ENCODE measurements at regions not wholly inside any gene's neighbourhood (a gene's known extent, or its start where the extent isn't known, plus 50 kb on each side); places are given as distances from the start of the nearest gene placed in this dataset.

DNA sequence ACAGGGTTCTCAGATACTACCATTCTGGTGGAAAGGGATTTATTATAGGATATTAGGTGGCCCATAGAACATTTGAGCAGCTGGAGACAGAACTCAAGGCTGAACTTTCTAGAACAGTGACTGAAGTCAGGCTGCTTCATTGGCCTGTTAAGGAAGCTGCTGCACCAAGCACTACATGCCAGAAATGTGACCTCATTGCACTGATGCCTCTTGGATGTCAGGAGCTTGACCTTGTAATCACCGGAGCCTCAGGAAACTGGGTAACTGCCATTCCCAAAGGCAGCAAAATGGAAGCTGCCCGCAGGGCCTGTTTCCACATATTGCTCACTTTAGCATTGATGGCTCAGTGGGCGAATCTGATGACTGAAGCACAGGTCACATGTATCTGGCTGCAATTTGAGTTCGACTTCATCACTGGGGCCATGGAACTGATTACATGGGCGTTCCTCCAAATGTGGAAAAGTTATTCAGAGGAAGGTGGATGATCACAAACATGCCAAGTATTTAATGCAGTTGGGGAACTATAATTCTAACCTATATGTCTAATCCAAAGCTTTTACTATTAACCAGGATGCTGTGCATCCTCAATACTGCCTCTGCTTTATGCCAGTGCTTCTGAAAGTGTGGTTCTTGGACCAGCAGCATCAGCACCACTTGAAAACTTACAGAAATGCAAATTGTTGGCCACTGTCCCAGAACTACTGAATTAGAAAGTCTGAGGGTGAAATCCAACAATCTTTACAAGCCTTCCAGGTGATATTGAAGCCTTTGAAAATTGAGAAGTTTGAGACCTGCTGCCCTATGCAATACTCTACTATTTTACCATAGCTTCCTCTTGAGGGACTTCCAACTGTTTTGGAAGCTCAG is 337.2 kb upstream of the NAV3 start:
- no peak overlapping the region for H3K4ac ChIP-seq (ENCODE audit: low read depth, low read length)
- H2AK9ac ChIP-seq (replicated peaks; ENCODE audit: low read depth, low read length, poor library complexity), result no peak overlapping the region
- H4K8ac ChIP-seq (ENCODE audit: low read depth in 2 of 2, low read length in 2 of 2), result no peak overlapping the region
- ChIA-PET CTCF (no interaction called here), POLR2A (ENCODE audit: unreplicated experiment) (no interaction called here)
- H3K27ac ChIP-seq (ENCODE audit: insufficient read depth, low read length), result no peak overlapping the region
- H4K5ac ChIP-seq (ENCODE audit: low read depth, low read length), result no peak overlapping the region
- H2AK5ac ChIP-seq (ENCODE audit: low read depth, low read length), result no peak overlapping the region
- H4K91ac ChIP-seq (ENCODE audit: insufficient read depth, low read depth, low read length), result no peak overlapping the region
- no peak overlapping the region for H3K4me3 ChIP-seq (ENCODE audit: insufficient read depth, low read depth, low read length)
- H3K4me2 ChIP-seq (ENCODE audit: low read depth, low read length), result no peak overlapping the region
- no peak overlapping the region for H3K9ac ChIP-seq (ENCODE audit: low read depth, low read length)
- H3K14ac ChIP-seq (replicated peaks; ENCODE audit: low read depth, low read length), result no peak overlapping the region
- no peaks in the 10 kb centered on the region for H3K9me3 ChIP-seq (ENCODE audit: control insufficient read depth, insufficient read depth, low read length)
- no peak overlapping the region for H2BK20ac ChIP-seq (ENCODE audit: low read depth, low read length)
- no peaks in the 10 kb centered on the region for H3K4me1 ChIP-seq (ENCODE audit: control insufficient read depth, insufficient read depth, low read length)
- H3K56ac ChIP-seq (ENCODE audit: extremely low read depth, insufficient read depth, low read length), result no peak overlapping the region
- BruUV-seq (replicated peaks), result no TSS peak
- H2BK5ac ChIP-seq (ENCODE audit: low read depth, low read length, poor library complexity, severe bottlenecking), result no peak overlapping the region
- no peak overlapping the region for H3K18ac ChIP-seq (ENCODE audit: low read depth, low read length)
- in situ Hi-C loops (cut with MboI; ENCODE audit: low sequenced_read_pairs), result no loop called here
- H3K79me1 ChIP-seq (ENCODE audit: low read depth in 1 of 2, low read length in 2 of 2), result no peaks in the 10 kb centered on the region
- no peaks in the 10 kb centered on the region for H3K27me3 ChIP-seq (ENCODE audit: control insufficient read depth, insufficient read depth, low read length)
- ATAC-seq (ENCODE audit: low read depth) (no peak), DNase-seq (no peak)
- no peak overlapping the region for H3K23ac ChIP-seq (ENCODE audit: low read depth, low read length)
- H2AFZ ChIP-seq (replicated peaks; ENCODE audit: low read length, poor library complexity), result no peak overlapping the region
- 79% methylated on average over 2 of the region's 5 CpGs; no CpG with 5 or more reads in 1 of the 2 experiments for WGBS, 2 experiments (ENCODE audit: extremely low coverage in 2 of 2, insufficient read length in 1 of 2)
- no peaks in the 10 kb centered on the region for H4K20me1 ChIP-seq (ENCODE audit: insufficient read depth, low read length)
- H3K36me3 ChIP-seq (ENCODE audit: control insufficient read depth, insufficient read depth, low read length), result no peaks in the 10 kb centered on the region
- H2BK120ac ChIP-seq (ENCODE audit: low read depth, low read length), result no peak overlapping the region
- H2BK15ac ChIP-seq (ENCODE audit: low read depth, low read length), result no peak overlapping the region
- dilution Hi-C loops (cut with HindIII; ENCODE audit: low sequenced_read_pairs, unreplicated experiment), result no loop called here
- TF ChIP-seq CTCF (conservative IDR thresholded peaks at IDR 0.05; ENCODE audit: low read depth, low read length) (no peak), CEBPB (IDR thresholded peaks at IDR 0.05; ENCODE audit: low read depth, low read length) (no peak), FOS (IDR thresholded peaks at IDR 0.05; ENCODE audit: low read depth, low read length) (no peak), NFE2L2 (IDR thresholded peaks at IDR 0.05; ENCODE audit: low read depth, low read length) (no peak), SMC3 (IDR thresholded peaks at IDR 0.05; ENCODE audit: low read depth, low read length) (no peak), ELK1 (IDR thresholded peaks at IDR 0.05; ENCODE audit: borderline replicate concordance, low read depth, low read length) (no peak), CHD1 (IDR thresholded peaks at IDR 0.05; ENCODE audit: low read depth, low read length) (no peak), MAFK (IDR thresholded peaks at IDR 0.05; ENCODE audit: low read depth, low read length) (no peak), USF2 (IDR thresholded peaks at IDR 0.05; ENCODE audit: low read depth, low read length) (no peak), POLR2A (IDR thresholded peaks at IDR 0.05; ENCODE audit: low read depth, low read length) (no peak), RCOR1 (IDR thresholded peaks at IDR 0.05; ENCODE audit: insufficient replicate concordance, low read length) (no peak), BHLHE40 (IDR thresholded peaks at IDR 0.05; ENCODE audit: low read depth, low read length) (no peak), MAZ (IDR thresholded peaks at IDR 0.05; ENCODE audit: borderline replicate concordance, low read depth, low read length) (no peak), MXI1 (IDR thresholded peaks at IDR 0.05; ENCODE audit: borderline replicate concordance, low read depth, low read length) (no peak), RAD21 (IDR thresholded peaks at IDR 0.05; ENCODE audit: low read length) (no peak), RFX5 (IDR thresholded peaks at IDR 0.05; ENCODE audit: low read depth, low read length) (no peak)
- intact Hi-C loops (cut with micrococcal nuclease), result no loop called here
- no peaks in the 10 kb centered on the region for H3K9me1 ChIP-seq (ENCODE audit: insufficient read depth, low read length)

Data from IMR-90 (cell line).